Muscle layer of colon (tissue), 2 donors: ENCODE measurements at regions not wholly inside any gene's neighbourhood (a gene's known extent, or its start where the extent isn't known, plus 50 kb on each side); places are given as distances from the start of the nearest gene placed in this dataset.
"Not testable (repeated sequence)": the region's sequence is repeated elsewhere in the genome, so short reads cannot be mapped to it uniquely, and the experiment has no call there.

Experiments
- H3K27ac ChIP-seq: one replicate; pipeline ENCODE4 v1.7.0; 2013; ENCODE audit warnings: low read depth, mild to moderate bottlenecking, low read length, moderate library complexity
- H3K27me3 ChIP-seq, 2 donors: one replicate each; pipeline ENCODE4 v1.7.0; 2013; ENCODE audit warnings: low read length in 2 of 2, mild to moderate bottlenecking in 2 of 2; ENCODE audit not compliant: insufficient read depth in 2 of 2, control insufficient read depth in 1 of 2
- H3K36me3 ChIP-seq: one replicate; pipeline ENCODE4 v1.7.0; 2013; ENCODE audit warnings: mild to moderate bottlenecking, low read length; ENCODE audit not compliant: insufficient read depth
- H3K4me1 ChIP-seq: one replicate; pipeline ENCODE4 v1.7.0; 2013; ENCODE audit warnings: mild to moderate bottlenecking, low read length; ENCODE audit not compliant: insufficient read depth
- H3K4me3 ChIP-seq, 2 donors: one replicate each; pipeline ENCODE4 v1.7.0; 2013; ENCODE audit warnings: low read length in 2 of 2, low read depth in 1 of 2, mild to moderate bottlenecking in 1 of 2, moderate library complexity in 1 of 2
- H3K9ac ChIP-seq: one replicate; pipeline ENCODE4 v1.7.0; 2013; ENCODE audit warnings: low read length
- H3K9me3 ChIP-seq: one replicate; pipeline ENCODE4 v1.7.0; 2013; ENCODE audit warnings: mild to moderate bottlenecking, low read length
- donor health status: abdominal sarcoma.
- donor health status: Adenocarcinoma of cecum.

DNA sequence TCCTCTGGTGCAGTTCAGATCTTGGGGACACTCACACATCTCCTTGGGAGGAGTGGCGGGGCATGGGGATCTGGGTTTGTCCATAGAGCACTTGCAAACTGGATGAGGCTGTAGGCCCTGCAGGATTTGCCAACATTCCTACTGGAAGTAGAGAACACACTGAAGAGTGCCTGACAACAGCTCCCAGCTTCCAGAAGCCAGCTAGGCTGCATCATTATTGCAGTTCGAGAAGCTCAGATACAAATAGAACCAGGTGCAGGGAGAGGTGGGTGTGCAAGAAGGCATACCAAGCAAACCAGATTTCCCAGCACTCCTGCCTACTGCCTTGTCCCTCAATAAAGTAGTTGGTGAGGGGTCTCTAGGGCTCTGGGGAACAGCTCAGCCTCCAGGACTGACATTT, 52.5 kb downstream of the RHOB start:
- Histone ChIP-seq H3K36me3 (no peaks in the 10 kb centered on the region), H3K27me3 (no peaks in the 10 kb centered on the region), H3K9ac (no peak overlapping the region), H3K4me3 (no peak overlapping the region), H3K9me3 (no peaks in the 10 kb centered on the region), H3K4me1 (no peaks in the 10 kb centered on the region), H3K27ac (no peak overlapping the region)

DNA sequence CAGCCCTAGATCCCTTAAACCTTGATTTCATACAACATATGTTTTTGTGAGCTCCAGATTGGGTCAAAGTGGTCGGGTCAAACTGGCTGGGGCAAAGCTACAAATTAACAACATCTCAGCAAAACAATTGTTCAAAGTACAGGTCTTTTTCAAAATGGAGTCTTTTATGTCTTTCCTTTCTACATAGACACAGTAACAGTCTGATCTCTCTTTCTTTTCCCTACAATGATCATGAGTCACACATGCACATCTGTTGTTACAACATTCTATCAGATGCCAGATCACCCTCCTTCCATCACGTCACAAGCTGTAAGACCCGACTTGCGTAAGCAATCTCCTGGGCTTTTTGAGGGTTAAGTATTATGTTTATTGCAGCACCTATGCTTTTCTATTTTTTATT, 55.1 kb downstream of the RHOB start:
- H3K4me1 ChIP-seq: no peaks in the 10 kb centered on the region
- no peak overlapping the region for H3K9ac ChIP-seq
- no peak overlapping the region for H3K4me3 ChIP-seq
- no peak overlapping the region for H3K27ac ChIP-seq
- no peaks in the 10 kb centered on the region for H3K36me3 ChIP-seq
- no peaks in the 10 kb centered on the region for H3K27me3 ChIP-seq
- no peaks in the 10 kb centered on the region for H3K9me3 ChIP-seq

- H3K36me3 ChIP-seq, H3K9me3 ChIP-seq, H3K9ac ChIP-seq, H3K27me3 ChIP-seq, H3K27ac ChIP-seq, H3K4me1 ChIP-seq, H3K4me3 ChIP-seq: not testable (repeated sequence)
These were observed 55.6 kb downstream of the RHOB start for GRCh38 chr2:20502496-20502895.

- H3K27ac ChIP-seq: no peak overlapping the region
- peaks cover 10% of the 10 kb centered on the region for H3K4me1 ChIP-seq
- no peak overlapping the region for H3K4me3 ChIP-seq
- no peaks in the 10 kb centered on the region for H3K36me3 ChIP-seq
- no peaks in the 10 kb centered on the region for H3K9me3 ChIP-seq
- no peak overlapping the region for H3K9ac ChIP-seq
- no peaks in the 10 kb centered on the region for H3K27me3 ChIP-seq
These were observed 57.3 kb downstream of the RHOB start for GRCh38 chr2:20504174-20504573.

DNA sequence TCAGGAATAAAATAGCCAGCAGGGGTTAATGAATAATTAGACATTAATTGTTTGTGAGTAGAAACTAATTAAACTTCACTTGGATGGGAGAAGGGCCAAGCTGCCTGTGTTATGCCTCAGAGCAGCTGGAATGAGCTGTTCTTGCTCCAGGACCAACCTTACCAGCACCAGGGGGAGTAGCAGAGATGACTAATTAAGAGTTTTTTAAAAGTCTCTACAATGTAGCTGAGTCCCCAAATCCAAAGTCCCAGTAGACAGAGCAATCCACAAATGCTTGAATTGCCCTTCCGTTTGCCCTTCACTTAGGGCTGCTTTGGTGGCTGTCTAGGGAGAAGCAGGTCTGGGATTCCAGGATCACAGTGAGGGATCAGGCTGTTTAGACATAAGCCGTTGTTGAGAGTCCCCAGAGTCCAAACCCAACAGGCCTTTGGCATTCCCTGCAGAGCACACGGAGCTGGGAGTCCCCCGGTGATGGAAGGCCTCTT, 59.4 kb downstream of the RHOB start:
- Histone ChIP-seq H3K4me3 (no peak overlapping the region), H3K27me3 (no peaks in the 10 kb centered on the region), H3K9ac (no peak overlapping the region), H3K4me1 (peaks cover 10% of the 10 kb centered on the region), H3K36me3 (no peaks in the 10 kb centered on the region), H3K27ac (no peak overlapping the region), H3K9me3 (no peaks in the 10 kb centered on the region)

GRCh38 chr2:20507166-20507692, 60.4 kb downstream of the RHOB start:
- H3K9me3 ChIP-seq: no peaks in the 10 kb centered on the region
- no peak overlapping the region for H3K9ac ChIP-seq
- no peaks in the 10 kb centered on the region for H3K36me3 ChIP-seq
- no peak overlapping the region for H3K27ac ChIP-seq
- H3K27me3 ChIP-seq: no peaks in the 10 kb centered on the region
- no peak overlapping the region for H3K4me3 ChIP-seq
- H3K4me1 ChIP-seq: peaks cover 10% of the 10 kb centered on the region

DNA sequence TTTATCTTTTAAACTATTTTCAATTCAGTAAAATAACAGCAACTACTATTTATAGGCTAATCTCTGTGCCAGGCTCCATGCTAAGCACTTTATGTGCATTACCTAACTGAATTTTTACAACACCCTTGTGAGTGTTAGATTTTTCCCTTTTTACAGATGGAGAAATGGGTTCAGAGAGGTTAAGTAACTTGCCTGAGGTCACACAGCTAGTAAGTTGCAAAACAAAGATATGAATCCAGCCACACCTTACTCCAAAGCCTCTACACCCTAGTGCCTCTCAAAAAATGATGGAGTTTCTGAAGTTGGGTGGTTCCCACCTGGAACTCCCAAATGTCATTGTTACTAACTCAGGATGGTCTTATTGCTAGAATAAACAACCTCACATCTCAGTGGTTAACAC, 60.8 kb downstream of the RHOB start:
- Histone ChIP-seq H3K9me3 (no peaks in the 10 kb centered on the region), H3K9ac (no peak overlapping the region), H3K27ac (no peak overlapping the region), H3K4me1 (peaks cover 10% of the 10 kb centered on the region), H3K4me3 (no peak overlapping the region), H3K36me3 (no peaks in the 10 kb centered on the region), H3K27me3 (no peaks in the 10 kb centered on the region)

DNA sequence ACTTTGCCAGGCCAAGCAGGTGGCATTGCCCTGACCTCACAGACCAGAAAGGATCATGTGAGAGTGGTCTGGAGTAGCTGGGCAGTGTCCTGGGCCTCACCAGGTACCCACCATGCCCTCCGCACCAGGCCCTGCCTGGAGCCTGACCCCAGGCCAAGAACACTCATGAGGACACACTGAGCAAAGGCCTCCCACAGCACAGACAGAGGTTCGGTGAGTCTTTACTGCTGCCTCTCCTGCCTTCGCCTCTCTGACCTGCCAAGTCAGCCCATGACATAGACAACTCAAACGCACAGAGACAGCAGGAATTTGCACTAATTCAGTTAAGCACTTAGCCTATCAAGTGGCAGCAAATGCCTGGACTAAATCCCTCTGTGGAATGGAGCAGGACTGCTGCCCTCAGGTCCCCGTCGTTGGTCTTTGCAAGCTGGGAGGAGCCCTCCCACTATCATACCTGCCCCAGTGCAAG, 62.5 kb downstream of the RHOB start:
- H3K4me3 ChIP-seq: no peak overlapping the region
- H3K36me3 ChIP-seq: no peaks in the 10 kb centered on the region
- H3K27ac ChIP-seq: no peak overlapping the region
- H3K9me3 ChIP-seq: no peaks in the 10 kb centered on the region
- H3K4me1 ChIP-seq: peaks cover 10% of the 10 kb centered on the region
- no peaks in the 10 kb centered on the region for H3K27me3 ChIP-seq
- H3K9ac ChIP-seq: no peak overlapping the region

DNA sequence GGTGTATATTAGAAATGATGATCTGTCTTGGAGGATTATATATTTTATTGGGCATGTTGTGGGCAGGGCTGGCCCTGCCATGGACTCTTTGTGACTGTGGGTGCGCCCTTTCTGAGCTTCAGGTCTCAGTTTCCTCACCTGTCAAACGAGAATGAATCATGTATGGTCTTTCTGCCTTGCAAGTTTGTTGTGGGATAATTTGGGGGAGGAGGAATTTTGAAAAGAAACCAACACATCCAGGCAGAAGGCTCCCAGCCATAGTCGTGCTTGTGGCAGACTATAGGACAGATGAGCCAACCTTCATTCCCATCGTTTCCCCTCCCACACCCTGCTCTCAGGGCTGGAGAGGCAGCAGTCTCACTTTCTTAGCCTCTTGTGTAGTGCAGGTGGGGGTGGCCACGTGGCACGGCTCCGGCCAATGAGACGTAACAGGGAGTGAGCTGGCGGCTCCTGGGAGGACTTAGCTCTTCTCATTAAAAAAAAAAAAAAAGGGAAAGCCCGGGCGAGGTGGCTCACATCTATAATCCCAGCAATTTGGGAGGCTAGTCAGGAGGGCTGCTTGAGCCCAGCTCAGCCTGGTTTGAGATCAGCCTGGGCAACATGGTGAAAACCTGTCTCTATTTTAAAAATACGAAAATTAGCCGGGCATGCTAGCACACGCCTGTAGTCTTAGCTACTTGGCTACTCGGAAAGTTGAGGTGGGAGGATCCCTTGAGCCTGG, 63.1 kb downstream of the RHOB start:
- no peak overlapping the region for H3K9ac ChIP-seq

DNA sequence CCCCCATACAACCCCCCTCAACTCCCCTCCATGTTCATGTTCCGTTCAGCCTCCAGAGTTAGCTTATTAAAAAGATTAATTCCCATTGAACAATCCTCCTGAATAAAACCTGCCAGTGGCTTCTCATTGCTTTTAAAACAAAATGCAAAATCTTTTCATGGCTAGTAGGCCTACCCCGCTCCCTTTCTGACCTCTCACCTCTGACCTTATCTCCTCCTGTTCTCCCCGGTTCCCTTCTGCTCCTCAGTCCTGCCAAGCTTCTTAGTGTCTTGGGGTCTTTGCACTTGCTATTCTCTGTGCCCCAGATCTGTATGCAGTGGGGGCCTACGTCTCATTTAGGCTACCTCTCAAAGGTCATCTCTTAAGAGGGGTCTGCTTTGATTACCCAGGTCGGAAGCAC, 64.3 kb downstream of the RHOB start:
- Histone ChIP-seq H3K4me3 (no peak overlapping the region), H3K27me3 (no peaks in the 10 kb centered on the region), H3K36me3 (no peaks in the 10 kb centered on the region), H3K9me3 (no peaks in the 10 kb centered on the region), H3K9ac (no peak overlapping the region), H3K4me1 (peaks cover 10% of the 10 kb centered on the region), H3K27ac (no peak overlapping the region)

More for the DNA sequence above, 63.1 kb downstream of the RHOB start:
- no peak overlapping the region for H3K27ac ChIP-seq
- H3K4me3 ChIP-seq: no peak overlapping the region
- peaks cover 10% of the 10 kb centered on the region for H3K4me1 ChIP-seq
- H3K9me3 ChIP-seq: no peaks in the 10 kb centered on the region
- no peaks in the 10 kb centered on the region for H3K27me3 ChIP-seq
- no peaks in the 10 kb centered on the region for H3K36me3 ChIP-seq

DNA sequence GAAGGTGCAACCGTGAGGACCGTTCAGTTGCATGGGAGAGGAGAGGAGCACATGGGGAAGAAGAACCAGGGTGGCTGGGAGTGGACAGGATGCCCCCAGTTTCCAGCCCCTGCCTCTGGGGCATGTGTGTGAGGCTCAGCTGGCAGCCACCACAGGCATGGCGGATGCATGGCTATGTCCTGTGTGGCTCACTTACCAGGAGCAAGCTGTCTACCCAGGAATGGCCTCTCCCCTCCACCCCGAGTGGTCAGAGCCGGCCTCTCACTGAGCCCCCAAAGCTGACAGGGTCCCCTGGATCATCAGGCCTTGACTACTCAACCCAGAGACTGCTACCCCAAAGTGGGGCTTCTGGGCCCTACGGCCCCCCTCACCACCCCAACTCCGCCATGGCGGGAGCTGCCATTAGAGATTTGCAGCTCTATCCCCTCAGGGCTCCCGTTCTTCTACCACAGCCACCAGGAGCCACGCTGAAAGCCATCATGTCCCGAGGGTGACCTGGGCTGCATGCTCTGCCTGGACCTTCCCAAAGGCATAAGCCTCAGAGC, 65.3 kb downstream of the RHOB start:
- peaks cover 9% of the 10 kb centered on the region for H3K4me1 ChIP-seq
- no peak overlapping the region for H3K4me3 ChIP-seq
- H3K27me3 ChIP-seq: no peaks in the 10 kb centered on the region
- no peak overlapping the region for H3K27ac ChIP-seq
- H3K36me3 ChIP-seq: no peaks in the 10 kb centered on the region
- no peaks in the 10 kb centered on the region for H3K9me3 ChIP-seq
- no peak overlapping the region for H3K9ac ChIP-seq

DNA sequence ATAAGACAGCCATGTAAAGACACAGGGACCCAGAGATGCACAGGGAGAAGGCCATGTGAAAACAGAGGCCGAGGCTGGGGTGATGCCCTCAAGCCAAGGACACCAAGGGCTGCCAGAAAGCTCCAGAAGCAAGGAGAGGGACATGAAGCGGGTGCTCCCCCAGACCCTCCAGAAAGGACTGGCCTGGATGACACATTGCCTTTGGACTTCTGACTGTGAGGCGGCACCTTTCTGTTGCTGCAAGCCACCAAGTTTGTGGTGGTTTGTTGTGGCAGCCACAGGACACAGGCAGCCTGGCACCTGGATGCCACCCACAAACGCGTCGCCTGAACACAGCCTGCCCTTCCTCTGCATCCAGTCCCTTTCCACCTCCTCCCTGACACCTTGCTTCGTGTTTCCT, 67.1 kb downstream of the RHOB start:
- Histone ChIP-seq H3K36me3 (no peaks in the 10 kb centered on the region), H3K27ac (no peak overlapping the region), H3K4me3 (no peak overlapping the region), H3K9ac (no peak overlapping the region), H3K27me3 (no peaks in the 10 kb centered on the region), H3K9me3 (no peaks in the 10 kb centered on the region), H3K4me1 (no peaks in the 10 kb centered on the region)
